GM10248 (cell line): ENCODE measurements at regions not wholly inside any gene's neighbourhood (a gene's known extent, or its start where the extent isn't known, plus 50 kb on each side); places are given as distances from the start of the nearest gene placed in this dataset.

Experiments
- CTCF ChIA-PET: fragments of 300-600 bp; sonication (Branson Sonifier 250); formaldehyde crosslinking; extraction: SDS; loops from one replicate; lab custom pipeline; 2021; ENCODE audit warnings: antibody characterized with exemption; lab: Yijun Ruan, JAX
- POLR2A ChIA-PET: fragments of 350-650 bp; sonication (Branson Sonifier 250); formaldehyde crosslinking; extraction: SDS; loops from one replicate; lab custom pipeline; 2020; ENCODE audit warnings: antibody characterized with exemption; lab: Yijun Ruan, JAX
- DNase-seq: peaks from one replicate; pipeline ENCODE4 v3.0.0; 2012; ENCODE audit errors: extremely low spot score
- CTCF ChIP-seq: IDR thresholded peaks from 2 replicates; pipeline ENCODE4 v1.5.1; 2012; ENCODE audit warnings: mild to moderate bottlenecking, low read depth; ENCODE audit errors: extremely low read depth, missing control alignments, control extremely low read depth

GRCh38 chr10:20630092-20630643 lies 266.9 kb downstream of the NEBL start:
- POLR2A ChIA-PET: no interaction called here
- no peak for DNase-seq
- TF ChIP-seq CTCF: no peak
- CTCF ChIA-PET: no interaction called here

- no peak for TF ChIP-seq CTCF
- CTCF ChIA-PET: no interaction called here
These were observed 269.1 kb downstream of the NEBL start for GRCh38 chr10:20627946-20628507.

GRCh38 chr10:20627087-20627486 lies 270.0 kb downstream of the NEBL start:
- CTCF ChIA-PET: no interaction called here
- DNase-seq: no peak
- POLR2A ChIA-PET: no interaction called here
- TF ChIP-seq CTCF: no peak

More at GRCh38 chr10:20627946-20628507, 269.1 kb downstream of the NEBL start:
- POLR2A ChIA-PET: no interaction called here
- no peak for DNase-seq

GRCh38 chr10:20625868-20626267 lies 271.2 kb downstream of the NEBL start:
- ChIA-PET CTCF (no interaction called here), POLR2A (no interaction called here)
- TF ChIP-seq CTCF: no peak
- DNase-seq: no peak

GRCh38 chr10:20624642-20625041 lies 272.5 kb downstream of the NEBL start:
- no peak for DNase-seq
- CTCF ChIA-PET: interaction anchor here (0.7 to 1.3 kb wide), 2 partner anchors 9 to 15 kb away, joined by 3 read pairs; no protein-coding TSS in a partner anchor
- no peak for TF ChIP-seq CTCF
- POLR2A ChIA-PET: no interaction called here

GRCh38 chr10:20623546-20623945 lies 273.6 kb downstream of the NEBL start:
- DNase-seq: no peak
- POLR2A ChIA-PET: no interaction called here
- CTCF ChIA-PET: interaction anchor here (0.6 kb wide), 1 partner anchor 18 kb away, joined by 3 read pairs; no protein-coding TSS in a partner anchor
- no peak for TF ChIP-seq CTCF
